NCI-H2029 treated with DMSO at 0.1 percent for 48 hours (cell line): ENCODE measurements at regions not wholly inside any gene's neighbourhood (a gene's known extent, or its start where the extent isn't known, plus 50 kb on each side); places are given as distances from the start of the nearest gene placed in this dataset.

Source experiments
- DNase-seq: peaks from one replicate; lab custom pipeline; 2025; lab: John Stamatoyannopoulos, UW

GRCh38 chr3:62981962-62982361 is 106.7 kb upstream of the CADPS start:
- DNase-seq = no peak

DNA sequence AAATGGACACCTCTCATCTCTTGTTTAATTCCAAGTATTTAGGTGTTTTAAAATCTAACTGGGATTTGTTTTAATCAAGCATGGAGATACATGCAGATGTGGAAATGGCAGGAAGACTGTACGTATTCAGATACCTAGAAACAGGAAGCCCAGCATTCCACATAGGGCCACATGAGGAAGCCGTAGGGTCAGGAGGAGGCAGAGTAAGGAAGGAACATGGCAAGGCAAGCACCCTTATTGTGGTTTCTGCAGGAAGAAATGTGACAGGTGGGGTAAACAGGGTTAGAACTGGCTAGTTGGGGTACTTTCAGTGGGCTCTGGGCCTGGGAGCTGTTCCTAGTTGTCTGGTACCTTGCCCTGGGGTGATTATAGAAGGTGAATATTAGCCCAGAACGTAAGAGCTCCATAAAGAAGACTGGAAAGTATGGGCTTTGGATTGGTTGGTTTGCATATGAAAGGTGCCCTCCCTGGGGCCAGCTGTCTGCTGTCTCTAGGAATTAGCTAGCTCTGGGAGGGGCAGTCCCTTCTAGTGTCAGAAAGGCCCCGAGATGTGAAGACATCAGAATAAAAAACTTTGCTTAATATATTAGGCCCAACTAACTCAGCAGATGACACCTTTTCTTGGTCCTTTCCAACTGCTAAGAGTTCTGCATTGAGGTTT is 107.7 kb upstream of the CADPS start:
- DNase-seq = no peak

- DNase-seq = no peak
Measured at GRCh38 chr3:62986061-62986460, 110.8 kb upstream of the CADPS start.

DNA sequence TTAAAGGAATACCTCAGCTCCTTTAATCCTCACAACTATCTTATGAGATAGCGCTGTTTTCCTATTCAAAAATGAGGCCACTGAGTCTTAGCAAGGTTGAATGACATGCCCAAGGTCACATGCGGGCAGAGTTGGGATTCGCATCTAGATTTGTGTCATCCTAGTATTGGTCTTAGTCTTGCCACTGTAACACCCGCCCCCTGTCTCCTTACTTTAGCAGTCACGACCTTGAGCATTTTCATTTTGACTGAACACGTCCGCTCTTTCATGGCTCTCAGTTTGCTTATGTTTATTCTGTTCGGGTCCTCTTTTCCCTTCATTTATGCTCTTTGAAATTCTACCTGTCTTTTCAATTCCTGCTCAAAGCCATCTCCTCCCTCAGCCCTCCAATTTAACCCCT is 112.5 kb upstream of the CADPS start:
- DNase-seq = no peak

DNA sequence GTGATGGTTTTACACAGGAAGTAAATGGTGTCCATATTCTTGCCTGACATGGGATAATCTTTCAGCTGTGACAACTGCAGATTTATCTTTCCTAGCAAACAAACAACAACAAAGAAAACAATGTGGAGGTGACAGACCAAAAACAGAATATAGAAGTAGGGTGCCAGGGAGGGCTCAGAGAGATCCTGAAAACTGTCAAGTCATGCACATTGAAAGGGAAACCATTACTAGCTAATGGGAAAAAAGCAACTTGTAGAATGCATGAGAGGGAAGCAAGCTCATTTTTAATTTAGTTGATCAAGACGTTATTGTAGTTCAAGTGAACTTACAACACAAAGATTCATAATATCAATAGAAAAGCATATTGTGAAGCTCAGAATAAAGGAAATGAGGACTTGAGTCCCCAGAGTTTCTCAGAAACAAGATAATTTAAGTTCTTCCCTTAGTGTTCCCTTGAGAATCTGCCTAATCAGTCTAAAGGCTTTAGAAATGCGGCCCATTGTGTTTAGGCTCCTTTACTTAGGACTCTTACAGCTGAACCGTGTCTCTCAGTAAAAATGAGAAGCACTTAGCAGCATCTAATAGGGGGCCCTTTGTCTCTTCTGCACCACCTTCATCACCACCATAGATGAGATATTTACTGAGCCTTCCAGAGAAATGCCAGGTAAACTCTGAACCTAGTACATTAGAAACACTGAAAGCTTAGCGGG is 115.6 kb upstream of the CADPS start:
- DNase-seq = no peak

GRCh38 chr3:62992520-62992919 is 117.3 kb upstream of the CADPS start:
- no peak for DNase-seq

DNA sequence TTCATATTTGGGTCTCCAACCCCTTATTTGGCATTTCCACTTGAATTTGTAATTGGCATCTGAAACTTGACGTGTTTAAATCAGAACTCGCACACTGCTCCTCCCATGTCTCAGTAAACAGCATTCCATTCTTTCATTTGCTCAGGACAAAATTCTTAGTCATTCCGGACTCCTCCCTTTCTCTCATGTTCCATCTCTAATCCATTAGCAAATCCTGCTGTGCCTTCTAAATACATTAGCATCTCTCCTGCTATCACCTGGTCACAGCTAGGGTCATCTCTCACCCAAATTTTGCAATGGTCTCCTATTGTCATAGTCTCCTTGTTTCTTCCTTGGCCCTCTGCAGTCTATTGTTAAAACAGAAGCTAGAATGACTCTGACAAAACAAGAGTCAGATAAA is 119.9 kb upstream of the CADPS start:
- no peak for DNase-seq

GRCh38 chr3:62995530-62995929 is 120.3 kb upstream of the CADPS start:
- no peak for DNase-seq

GRCh38 chr3:62997369-62997768 is 122.2 kb upstream of the CADPS start:
- DNase-seq = no peak

- no peak for DNase-seq
Measured at GRCh38 chr3:62999158-62999557, 123.9 kb upstream of the CADPS start.

- no peak for DNase-seq
Measured at GRCh38 chr3:62999791-63000190, 124.6 kb upstream of the CADPS start.

DNA sequence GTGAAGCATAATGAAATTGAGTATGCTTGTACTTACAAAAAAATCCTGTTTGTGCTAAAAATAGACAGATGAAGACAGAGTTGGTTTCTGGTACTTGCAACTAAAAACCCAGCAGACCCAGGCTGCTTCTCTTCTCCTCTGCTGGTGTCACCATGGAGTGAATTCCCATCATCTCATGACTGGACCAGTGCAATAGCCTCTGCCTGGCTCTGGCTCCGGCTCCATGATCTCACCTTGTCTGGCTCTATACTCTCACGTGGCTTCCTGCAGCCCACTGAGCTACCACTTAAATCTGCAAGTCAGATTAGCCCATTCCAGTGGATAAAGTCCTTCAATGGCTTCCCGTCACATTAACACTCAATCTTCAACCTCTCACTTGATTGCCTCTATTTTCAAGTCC is 129.2 kb upstream of the CADPS start:
- no peak for DNase-seq

- DNase-seq = no peak
Measured at GRCh38 chr3:63015614-63016309, 140.5 kb upstream of the CADPS start.

DNA sequence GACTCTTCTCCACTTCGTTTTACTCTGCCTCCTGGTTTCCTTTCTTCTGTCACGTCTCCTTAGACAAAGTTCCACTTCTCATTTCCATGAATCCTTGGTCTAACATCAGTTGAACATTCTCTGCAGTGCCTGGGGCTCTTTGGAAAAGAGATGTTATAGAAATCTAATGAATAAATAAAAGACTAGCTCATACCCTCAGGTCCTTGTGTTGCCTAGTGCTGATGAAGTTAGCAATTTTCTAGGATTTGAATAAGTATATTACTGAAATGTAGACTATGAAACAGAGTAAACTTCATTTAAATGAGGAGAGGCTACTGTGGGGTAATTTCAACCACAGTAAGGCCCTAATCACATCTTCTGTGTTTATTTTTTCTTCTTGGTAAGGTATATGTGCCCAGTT is 146.9 kb upstream of the CADPS start:
- no peak for DNase-seq

GRCh38 chr3:63026722-63027121 is 151.5 kb upstream of the CADPS start:
- DNase-seq = no peak

DNA sequence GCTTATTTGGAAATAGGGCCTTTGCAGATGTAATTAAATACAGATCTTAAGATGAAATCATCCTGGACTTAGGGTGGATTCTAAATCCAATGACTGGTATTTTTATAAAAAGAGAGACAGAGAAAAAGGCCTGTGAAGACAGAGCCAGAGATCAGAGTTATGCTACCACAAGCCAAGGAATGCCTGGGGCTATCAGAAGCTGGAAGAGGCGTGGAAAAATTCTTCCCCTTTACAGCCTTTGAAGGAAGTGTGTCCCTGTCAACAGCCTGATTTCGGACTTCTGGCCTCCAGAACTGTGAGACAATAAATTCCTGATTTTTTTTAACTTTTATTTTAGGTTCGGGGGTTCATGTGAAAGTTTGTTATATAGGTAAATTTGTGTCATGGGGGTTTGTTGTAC is 154.1 kb upstream of the CADPS start:
- DNase-seq = no peak

- DNase-seq = peak; percentile 36
Measured at GRCh38 chr3:63029921-63030320, 154.7 kb upstream of the CADPS start.

DNA sequence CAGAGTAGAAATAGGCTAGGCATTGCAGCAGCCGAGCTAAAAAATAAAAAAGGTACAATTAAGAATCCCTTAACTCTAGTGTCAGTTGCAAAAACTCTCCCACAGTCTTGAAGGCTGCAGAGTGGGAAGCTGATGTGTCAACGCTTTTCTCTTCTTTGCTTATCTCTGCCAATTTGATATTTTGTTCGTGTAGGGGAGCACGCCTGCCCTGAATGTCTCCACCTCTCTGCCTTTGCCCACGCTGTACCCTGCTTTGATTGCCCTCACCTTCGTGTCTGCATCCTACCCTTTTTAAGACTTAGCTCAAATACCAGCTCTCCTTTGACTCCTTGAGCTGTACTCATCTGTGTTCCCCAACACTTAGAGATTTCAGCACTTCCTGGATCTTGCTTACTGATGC is 155.4 kb upstream of the CADPS start:
- DNase-seq = no peak

GRCh38 chr3:63032881-63033280 is 157.7 kb upstream of the CADPS start:
- no peak for DNase-seq

DNA sequence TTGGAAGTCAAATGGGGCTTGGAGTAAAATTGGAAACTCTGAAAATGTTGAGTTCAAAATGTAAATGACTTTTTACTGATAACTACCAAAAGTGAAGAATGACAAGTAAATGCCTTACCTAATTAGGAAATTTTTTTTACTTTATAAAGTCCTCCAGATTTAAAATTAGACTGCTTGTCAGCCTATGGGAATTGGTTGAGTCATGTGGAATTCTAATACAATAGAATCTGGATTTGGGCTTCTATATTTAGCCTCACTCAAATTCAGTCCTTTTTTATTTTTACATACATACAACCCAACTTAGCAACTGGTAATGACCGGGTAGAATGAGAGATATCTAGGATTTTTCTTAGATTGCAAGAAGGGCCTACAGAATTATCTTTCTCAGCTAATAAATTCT is 158.9 kb upstream of the CADPS start:
- DNase-seq = no peak

GRCh38 chr3:63037116-63037515 is 161.9 kb upstream of the CADPS start:
- DNase-seq = no peak

GRCh38 chr3:63042833-63043232 is 167.6 kb upstream of the CADPS start:
- DNase-seq = no peak

GRCh38 chr3:63043631-63044030 is 168.4 kb upstream of the CADPS start:
- DNase-seq = peak; percentile 33
